NCI-H226 (cell line): ENCODE measurements at regions not wholly inside any gene's neighbourhood (a gene's known extent, or its start where the extent isn't known, plus 50 kb on each side); places are given as distances from the start of the nearest gene placed in this dataset.
A peak's percentile ranks its signal among the peaks of the same experiment; 100 is the strongest.
"Not testable (repeated sequence)": the region's sequence is repeated elsewhere in the genome, so short reads cannot be mapped to it uniquely, and the experiment has no call there.

Experiments
- DNase-seq: peaks from one replicate; pipeline ENCODE4 v3.0.0-alpha.2; 2015

- no peak for DNase-seq
Measured at GRCh38 chr5:27818888-27819287, 780.5 kb upstream of the CDH9 start.

DNA sequence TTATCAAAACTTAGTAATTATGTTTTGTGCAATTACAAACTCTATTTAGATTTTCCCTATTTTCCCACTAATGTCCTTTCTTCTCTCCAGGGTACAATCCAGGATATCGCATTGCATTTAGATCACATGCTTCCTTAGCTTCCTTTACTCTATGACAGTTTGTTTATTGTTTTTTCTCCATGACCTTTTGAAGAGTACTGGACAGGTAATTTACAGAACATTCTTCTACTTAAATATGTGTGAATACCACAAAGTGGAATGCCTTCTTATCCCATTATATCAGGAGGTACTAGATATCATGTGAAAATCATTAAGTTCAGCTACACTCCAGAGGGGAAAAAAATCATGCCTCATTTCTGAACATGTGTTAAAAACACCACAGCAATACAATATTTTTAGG, 776.6 kb upstream of the CDH9 start:
- DNase-seq = peak; percentile 53

DNA sequence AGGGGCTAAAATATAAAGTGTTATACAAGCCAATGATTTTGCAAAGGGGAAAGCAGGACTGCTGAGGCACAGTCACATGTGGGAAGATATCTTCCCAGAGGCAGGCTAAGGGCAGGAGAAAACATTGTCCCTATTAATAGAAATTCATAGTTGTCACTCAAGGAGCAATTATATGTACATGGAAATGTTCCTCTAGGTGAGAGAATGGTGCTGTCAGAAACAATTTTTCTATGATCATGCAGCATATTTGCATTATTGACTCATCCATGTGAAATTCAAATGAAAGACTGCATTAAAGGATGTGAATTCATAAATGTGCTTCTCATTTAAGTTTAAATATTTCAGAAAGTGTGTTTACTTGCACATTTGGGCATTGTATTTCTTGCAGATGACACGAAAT, 775.9 kb upstream of the CDH9 start:
- no peak for DNase-seq

GRCh38 chr5:27810458-27810857, 772.1 kb upstream of the CDH9 start:
- DNase-seq = peak; percentile 46

DNA sequence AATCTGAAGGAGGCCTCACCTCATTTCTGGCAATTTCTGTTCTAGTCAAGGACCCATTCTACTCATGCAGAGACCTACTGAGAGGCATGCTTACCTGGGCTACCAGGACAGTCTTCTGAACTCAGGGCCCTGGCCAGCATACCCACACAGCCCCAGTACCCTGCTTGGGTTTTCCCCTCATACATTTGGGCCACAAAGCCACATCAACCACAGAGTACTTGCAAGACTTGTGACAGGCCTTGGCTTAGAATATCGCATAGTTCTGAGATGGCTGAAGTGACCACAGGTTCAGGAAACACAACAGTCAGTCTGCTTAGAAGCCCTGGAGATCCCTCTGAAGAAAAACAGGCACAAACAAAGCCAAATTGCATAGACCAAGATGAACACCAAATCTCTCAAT, 758.8 kb upstream of the CDH9 start:
- DNase-seq = no peak

- DNase-seq = no peak
Measured at GRCh38 chr5:27788184-27788583, 749.8 kb upstream of the CDH9 start.

GRCh38 chr5:27784317-27784716, 745.9 kb upstream of the CDH9 start:
- DNase-seq = no peak

- DNase-seq = peak; percentile 4
Measured at GRCh38 chr5:27778121-27778520, 739.7 kb upstream of the CDH9 start.

DNA sequence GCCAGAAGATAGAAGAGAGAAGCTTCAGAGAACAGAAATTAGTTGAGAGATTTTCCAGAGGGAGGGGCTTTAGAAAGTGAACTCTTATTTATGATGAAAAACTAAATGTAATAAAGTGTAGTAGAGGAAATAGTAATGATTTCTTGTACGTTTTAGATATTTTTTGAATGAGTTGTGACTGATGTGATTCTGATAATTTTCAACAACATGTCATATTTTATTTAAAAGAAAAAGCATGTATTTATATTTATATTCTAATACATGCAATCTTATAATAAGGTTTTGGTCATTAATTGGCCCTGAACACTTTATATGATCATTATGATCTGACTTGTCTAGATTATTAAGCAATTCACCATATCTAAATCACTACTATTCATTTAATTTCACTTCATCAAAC, 735.2 kb upstream of the CDH9 start:
- DNase-seq = no peak

DNA sequence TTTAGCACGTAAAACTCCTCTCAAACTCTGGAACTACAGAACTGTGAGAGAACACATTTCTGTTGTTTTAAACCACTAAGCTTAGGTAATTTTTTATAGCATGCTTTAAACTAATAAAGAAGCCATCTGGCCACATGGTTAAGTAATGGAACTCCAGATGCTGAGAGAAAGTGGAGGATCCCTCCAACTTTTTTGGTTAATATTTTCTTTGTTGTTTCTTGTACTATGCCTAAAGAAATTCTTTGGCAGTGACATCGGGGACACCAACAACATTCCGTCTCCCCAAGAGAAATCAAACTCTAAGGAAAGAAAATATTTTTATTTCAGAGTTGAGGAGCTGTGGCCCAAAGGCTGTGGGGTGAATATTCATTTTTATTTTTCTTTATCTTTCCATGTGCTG, 734.8 kb upstream of the CDH9 start:
- no peak for DNase-seq

GRCh38 chr5:27769748-27770402, 731.5 kb upstream of the CDH9 start:
- no peak for DNase-seq

- peak; percentile 37 for DNase-seq
Measured at GRCh38 chr5:27748847-27749246, 710.5 kb upstream of the CDH9 start.

DNA sequence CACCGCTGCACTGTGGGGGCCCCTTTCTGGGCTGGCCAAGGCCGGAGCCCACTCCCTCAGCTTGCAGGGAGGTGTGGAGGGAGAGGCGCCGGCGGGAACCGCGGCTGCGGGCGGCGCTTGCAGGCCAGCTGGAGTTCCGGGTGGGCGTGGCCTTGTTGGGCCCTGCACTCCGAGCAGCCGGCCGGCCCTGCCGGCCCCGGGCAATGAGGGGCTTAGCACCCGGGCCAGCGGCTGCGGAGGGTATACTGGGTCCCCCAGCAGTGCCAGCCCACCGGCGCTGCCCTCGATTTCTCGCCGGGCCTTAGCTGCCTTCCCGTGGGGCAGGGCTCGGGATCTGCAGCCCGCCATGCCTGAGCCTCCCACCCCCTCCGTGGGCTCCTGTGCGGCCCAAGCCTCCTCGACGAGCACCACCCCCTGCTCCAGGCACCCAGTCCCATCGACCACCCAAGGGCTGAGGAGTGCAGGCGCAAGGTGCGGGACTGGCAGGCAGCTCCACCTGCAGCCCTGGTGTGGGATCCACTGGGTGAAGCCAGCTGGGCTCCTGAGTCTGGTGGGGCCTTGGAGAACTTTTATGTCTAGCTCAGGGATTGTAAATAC, 705.1 kb upstream of the CDH9 start:
- DNase-seq = not testable (repeated sequence)

DNA sequence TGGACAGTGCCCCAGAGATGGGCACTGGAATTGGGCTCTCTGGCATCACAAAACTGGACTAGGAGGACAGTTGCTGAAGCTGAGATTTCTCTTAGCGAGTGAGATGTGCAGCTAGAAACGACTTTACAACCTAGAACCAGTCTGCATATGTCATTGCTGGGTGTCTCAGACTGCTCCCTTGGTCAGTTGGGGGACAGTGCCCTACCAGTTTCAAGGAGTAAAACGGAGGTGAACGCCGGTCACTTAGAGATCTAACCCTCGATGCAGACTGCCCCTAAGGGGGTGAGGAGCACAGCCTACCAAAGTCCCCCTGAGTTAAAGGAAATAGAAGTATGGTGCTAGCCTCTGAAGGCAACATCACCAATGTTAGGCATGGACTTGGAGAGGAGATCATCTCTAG, 704.4 kb upstream of the CDH9 start:
- DNase-seq = no peak

GRCh38 chr5:27734838-27735237, 696.5 kb upstream of the CDH9 start:
- no peak for DNase-seq

DNA sequence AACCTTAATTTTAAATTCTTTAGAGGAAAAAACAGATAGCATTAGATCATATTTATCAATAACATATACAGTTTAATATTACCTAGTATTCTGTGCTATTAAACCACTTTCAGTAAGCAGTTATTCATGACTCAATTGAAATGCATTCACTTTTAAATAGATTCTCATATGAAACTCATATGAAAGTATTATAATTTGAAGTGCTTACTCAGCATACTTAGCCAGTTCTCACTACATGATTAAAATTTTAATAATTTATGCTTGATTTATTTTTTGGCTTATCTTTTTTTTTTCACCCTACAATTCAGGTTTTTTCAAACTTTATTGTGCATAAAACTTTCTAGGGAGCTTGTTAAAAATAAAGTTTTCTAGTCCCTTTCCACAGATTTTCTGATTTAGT, 694.9 kb upstream of the CDH9 start:
- no peak for DNase-seq

DNA sequence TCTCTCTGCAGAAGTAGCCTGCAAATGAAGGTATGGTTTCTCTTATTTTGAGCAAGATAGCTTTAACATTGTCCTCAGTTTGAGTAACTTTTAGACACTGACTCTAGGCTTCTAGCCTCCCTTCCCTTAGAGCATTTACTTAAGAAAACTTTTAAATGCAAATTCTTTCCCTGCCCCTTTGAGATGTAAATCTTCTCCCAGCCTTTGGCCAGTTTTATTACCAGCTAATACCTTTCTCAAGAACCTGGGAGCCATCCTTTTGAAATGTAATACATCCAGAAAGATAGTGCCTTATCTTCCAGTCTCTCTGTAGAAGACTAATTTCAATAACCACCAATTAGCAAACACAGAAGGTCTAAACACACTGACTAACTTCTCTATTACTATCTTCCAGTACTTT, 688.9 kb upstream of the CDH9 start:
- DNase-seq = no peak

GRCh38 chr5:27722337-27722736, 684.0 kb upstream of the CDH9 start:
- no peak for DNase-seq

GRCh38 chr5:27708534-27708933, 670.1 kb upstream of the CDH9 start:
- peak; percentile 68 for DNase-seq

DNA sequence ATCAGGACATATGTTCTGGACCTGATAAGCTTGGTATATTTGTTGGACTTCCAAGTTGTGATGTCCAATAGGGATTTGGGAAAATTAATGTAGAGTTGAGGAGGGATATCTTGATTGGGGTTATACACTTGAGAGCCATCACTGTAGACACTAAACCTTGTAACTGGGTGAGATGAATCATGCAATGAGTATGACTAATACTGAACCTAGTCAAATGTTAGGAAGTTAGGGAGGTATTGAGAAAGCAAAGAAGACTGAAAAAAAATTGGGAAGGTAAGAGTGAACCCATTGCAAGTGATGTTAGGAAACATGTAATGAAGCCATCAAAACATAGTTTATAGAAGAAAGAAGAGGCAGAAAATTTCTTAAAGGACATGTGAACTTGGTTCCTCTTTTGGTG, 668.4 kb upstream of the CDH9 start:
- peak; percentile 79 for DNase-seq

DNA sequence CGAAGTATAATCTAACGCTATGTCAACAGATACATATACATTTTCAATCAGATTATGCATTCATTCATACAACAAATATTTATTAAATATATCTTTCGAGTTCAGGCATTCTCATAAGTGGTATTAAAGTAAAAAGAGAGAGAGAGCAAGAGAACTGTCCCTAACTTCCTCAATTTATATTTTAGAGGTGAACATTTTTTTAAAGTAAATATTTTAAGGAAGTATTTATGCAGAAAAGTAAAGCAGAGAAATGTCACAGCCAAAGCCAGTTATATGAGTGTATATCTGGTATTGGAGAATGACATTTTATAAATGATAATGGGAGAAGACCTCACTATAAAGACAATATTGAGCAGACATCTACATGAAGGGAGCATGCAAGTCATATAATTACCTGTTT, 667.3 kb upstream of the CDH9 start:
- DNase-seq = no peak

DNA sequence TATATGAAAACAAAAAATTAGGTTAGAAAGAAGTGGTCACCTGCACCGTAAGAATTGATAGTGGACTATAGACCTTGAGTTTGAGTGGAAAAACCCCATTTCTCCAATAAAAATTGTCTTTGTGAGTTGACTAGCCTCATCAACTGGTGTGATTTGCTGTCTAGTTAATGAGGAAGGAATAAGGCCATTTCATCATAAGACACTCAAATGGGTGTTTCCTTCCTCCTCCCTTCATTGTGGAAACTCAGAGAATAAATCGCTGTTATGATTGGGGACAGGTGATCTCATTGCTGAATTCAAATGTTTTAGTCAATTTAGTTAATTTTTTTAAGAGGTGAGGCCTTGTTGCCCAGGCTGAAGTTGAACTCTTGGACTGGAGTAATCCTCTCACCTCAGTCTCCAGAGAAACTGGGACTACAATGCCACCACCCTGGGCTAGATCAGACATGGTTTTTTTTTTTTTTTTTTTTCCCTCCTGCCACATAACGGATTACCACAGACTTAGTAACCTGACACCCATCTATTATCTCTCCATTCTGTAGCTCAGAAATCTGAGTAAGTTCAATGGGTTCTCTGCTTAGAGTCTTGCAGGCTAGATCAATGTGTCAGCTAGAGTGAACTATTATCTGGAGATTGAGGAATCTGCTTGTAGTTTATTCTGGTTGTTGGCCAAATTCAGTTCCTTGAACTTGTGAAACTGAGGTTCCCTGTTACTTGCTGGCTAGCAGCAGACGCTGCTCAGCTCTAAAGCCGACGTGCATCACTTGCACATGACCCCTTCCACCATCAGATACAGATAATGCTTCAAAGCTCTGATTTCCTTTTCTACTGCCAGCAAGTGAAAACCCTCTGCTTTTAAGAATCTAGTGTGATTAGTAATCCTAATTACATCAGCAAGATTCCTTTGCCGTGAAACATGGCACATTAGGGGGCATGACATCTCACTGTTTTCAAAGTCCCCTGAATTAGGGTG, 663.8 kb upstream of the CDH9 start:
- DNase-seq = peak; percentile 84

GRCh38 chr5:27700526-27700925, 662.1 kb upstream of the CDH9 start:
- no peak for DNase-seq

GRCh38 chr5:27682600-27682999, 644.2 kb upstream of the CDH9 start:
- no peak for DNase-seq
